ENCODE measurements at regions not wholly inside any gene's neighbourhood (a gene's known extent, or its start where the extent isn't known, plus 50 kb on each side); places are given as distances from the start of the nearest gene placed in this dataset.

DNA sequence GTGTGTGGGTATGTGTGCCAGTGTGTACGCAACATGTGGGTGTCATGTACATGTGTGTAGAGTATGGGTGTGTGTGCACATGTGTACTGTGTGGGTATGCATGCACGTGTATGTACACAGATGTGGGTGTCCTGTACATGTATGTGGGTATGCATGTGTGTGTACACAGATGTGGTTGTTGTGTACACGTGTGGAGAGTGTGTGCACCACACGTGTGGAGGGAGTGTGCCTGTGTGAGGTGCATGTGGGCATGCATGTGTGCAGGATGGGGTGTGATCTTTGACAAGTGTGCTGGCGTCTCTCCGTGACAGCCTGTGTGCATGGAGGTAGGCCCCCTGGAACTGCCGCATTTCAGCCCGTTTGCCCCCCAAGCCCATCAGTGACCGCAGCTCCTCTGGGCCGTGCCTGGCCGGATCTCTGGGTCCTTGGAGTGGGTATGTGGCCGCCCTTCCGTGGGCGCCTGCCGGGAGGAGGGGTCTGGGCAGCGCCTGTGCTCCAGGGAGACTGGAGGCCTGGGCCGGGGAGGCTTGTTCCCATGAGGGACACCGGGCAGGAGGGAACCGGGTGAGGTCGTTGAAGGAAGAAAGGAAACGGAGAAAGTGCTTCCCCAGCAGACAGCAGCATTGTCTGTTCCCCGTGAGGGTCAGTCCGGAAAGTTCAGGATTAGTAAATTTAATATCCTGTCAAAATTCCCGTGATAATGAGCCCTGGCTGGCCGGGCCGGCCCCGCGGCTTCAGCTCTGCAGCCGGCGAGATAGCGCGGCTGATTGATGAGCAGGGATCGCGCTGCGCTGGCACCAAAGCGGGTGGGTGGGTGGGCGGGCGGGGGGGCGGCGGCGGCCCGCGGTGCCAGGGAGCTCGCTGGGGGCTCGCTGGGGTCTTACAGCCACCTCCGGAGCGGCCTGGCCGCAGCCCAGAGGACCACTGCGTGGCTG is 91.1 kb upstream of the SOX1 start:
- Histone ChIP-seq H3K56ac (replicated peaks; ENCODE audit: insufficient read length, low read depth, low read length) (no peak overlapping the region), H3K9me3 (ENCODE audit: insufficient read depth in 2 of 2, low read depth in 1 of 2, low read length in 1 of 2) (peaks cover 0 to 4% of the 10 kb centered on the region in 2 experiments; a peak in 2 of 4 replicates), H2BK15ac (ENCODE audit: low read length) (peak overlapping the region; percentile 34; the same call in 1 of the 2 replicates), H3K4me3 (ENCODE audit: extremely low read depth in 1 of 4, insufficient read depth in 2 of 4, low read depth in 3 of 4, low read length in 4 of 4) (no peak overlapping the region), H4K20me1 (replicated peaks in 1 of 2; ENCODE audit: control insufficient read depth in 1 of 2, insufficient read depth in 2 of 2, low read length in 2 of 2) (peaks cover 0 to 8% of the 10 kb centered on the region in 2 experiments), H3K4ac (replicated peaks; ENCODE audit: insufficient read length, low read depth, low read length) (peak overlapping the region; percentile 39), H2BK20ac (ENCODE audit: low read length) (no peak overlapping the region), H3K9ac (replicated peaks in 1 of 4; ENCODE audit: extremely low read depth in 1 of 4, low read depth in 3 of 4, low read length in 3 of 4) (no peak overlapping the region), H2AFZ (ENCODE audit: low read length) (no peak overlapping the region), H3K27ac (ENCODE audit: low read depth, low read length) (no peak overlapping the region), H4K8ac (ENCODE audit: extremely low read depth, insufficient read depth, low read length) (no peak overlapping the region; the same call in 1 of the 2 replicates), H2AK5ac (ENCODE audit: low read depth, low read length) (peak overlapping the region; percentile 87), H4K5ac (ENCODE audit: insufficient read length, low read depth, low read length) (no peak overlapping the region), H3K14ac (ENCODE audit: insufficient read length) (no peak overlapping the region), H3K23me2 (ENCODE audit: low read depth, low read length) (no peaks in the 10 kb centered on the region), H3K23ac (ENCODE audit: insufficient read length) (no peak overlapping the region), H3K79me1 (ENCODE audit: low read depth, low read length) (peaks cover 4% of the 10 kb centered on the region), H3K4me1 (replicated peaks in 1 of 4; ENCODE audit: control insufficient read depth in 3 of 4, insufficient read depth in 4 of 4, low read length in 3 of 4) (peaks cover 2 to 9% (median 6%) of the 10 kb centered on the region in 4 experiments; a peak in 3 of 7 replicates), H3K36me3 (ENCODE audit: control insufficient read depth in 2 of 4, insufficient read depth in 4 of 4, low read length in 3 of 4) (no peaks in the 10 kb centered on the region), H3K4me2 (ENCODE audit: insufficient read depth in 1 of 2, low read depth in 2 of 2, low read length in 2 of 2) (no peak overlapping the region), H2BK12ac (ENCODE audit: low read depth, low read length) (no peak overlapping the region), H3K27me3 (replicated peaks in 1 of 4; ENCODE audit: control insufficient read depth in 3 of 4, extremely low read depth in 1 of 4, insufficient read depth in 3 of 4, low read length in 3 of 4) (no peaks in the 10 kb centered on the region; a peak in 3 of 7 replicates), H4K91ac (replicated peaks; ENCODE audit: insufficient read length, low read length) (peak overlapping the region; percentile 62), H2BK5ac (ENCODE audit: low read depth, low read length) (no peak overlapping the region), H2BK120ac (replicated peaks; ENCODE audit: low read depth, low read length) (no peak overlapping the region), H3K79me2 (ENCODE audit: control insufficient read depth in 1 of 2, insufficient read depth in 2 of 2, low read length in 2 of 2) (peaks cover 0 to 4% of the 10 kb centered on the region in 2 experiments; a peak in 2 of 4 replicates), H3K18ac (ENCODE audit: extremely low read depth, low read length) (no peak overlapping the region)
- ChIA-PET CTCF (ENCODE audit: partially characterized antibody) (interaction anchor here (1.3 kb wide), 1 partner anchor 29 kb away, joined by 3 read pairs; no protein-coding TSS in a partner anchor), POLR2A (ENCODE audit: partially characterized antibody) (no interaction called here)
- 86% methylated on average over 29 of the region's 49 CpGs; no CpG with 5 or more reads in 1 of the 2 experiments for WGBS, 2 experiments (ENCODE audit: extremely low coverage in 1 of 2, insufficient coverage in 1 of 2, insufficient read length in 1 of 2, insufficient replicate concordance in 2 of 2, low coverage in 1 of 2, low lambda C conversion rate in 2 of 2, missing lambda C conversion rate in 1 of 2)
- no peak for DNase-seq (ENCODE audit: low read depth in 1 of 2, low spot score in 2 of 2)
- no peak for FAIRE-seq
- TF ChIP-seq, protein P1, sequence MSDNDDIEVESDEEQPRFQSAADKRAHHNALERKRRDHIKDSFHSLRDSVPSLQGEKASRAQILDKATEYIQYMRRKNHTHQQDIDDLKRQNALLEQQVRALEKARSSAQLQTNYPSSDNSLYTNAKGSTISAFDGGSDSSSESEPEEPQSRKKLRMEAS (IDR thresholded peaks at IDR 0.05) = no peak
- TF ChIP-seq SUZ12 (IDR thresholded peaks at IDR 0.05; ENCODE audit: low read length) = no peak
- TF ChIP-seq GTF2F1 (IDR thresholded peaks at IDR 0.05; ENCODE audit: borderline replicate concordance, low read depth, low read length) = no peak
- TF ChIP-seq, protein P2, sequence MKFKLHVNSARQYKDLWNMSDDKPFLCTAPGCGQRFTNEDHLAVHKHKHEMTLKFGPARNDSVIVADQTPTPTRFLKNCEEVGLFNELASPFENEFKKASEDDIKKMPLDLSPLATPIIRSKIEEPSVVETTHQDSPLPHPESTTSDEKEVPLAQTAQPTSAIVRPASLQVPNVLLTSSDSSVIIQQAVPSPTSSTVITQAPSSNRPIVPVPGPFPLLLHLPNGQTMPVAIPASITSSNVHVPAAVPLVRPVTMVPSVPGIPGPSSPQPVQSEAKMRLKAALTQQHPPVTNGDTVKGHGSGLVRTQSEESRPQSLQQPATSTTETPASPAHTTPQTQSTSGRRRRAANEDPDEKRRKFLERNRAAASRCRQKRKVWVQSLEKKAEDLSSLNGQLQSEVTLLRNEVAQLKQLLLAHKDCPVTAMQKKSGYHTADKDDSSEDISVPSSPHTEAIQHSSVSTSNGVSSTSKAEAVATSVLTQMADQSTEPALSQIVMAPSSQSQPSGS (IDR thresholded peaks at IDR 0.05; ENCODE audit: low read length) = no peak
- TF ChIP-seq, protein P3, sequence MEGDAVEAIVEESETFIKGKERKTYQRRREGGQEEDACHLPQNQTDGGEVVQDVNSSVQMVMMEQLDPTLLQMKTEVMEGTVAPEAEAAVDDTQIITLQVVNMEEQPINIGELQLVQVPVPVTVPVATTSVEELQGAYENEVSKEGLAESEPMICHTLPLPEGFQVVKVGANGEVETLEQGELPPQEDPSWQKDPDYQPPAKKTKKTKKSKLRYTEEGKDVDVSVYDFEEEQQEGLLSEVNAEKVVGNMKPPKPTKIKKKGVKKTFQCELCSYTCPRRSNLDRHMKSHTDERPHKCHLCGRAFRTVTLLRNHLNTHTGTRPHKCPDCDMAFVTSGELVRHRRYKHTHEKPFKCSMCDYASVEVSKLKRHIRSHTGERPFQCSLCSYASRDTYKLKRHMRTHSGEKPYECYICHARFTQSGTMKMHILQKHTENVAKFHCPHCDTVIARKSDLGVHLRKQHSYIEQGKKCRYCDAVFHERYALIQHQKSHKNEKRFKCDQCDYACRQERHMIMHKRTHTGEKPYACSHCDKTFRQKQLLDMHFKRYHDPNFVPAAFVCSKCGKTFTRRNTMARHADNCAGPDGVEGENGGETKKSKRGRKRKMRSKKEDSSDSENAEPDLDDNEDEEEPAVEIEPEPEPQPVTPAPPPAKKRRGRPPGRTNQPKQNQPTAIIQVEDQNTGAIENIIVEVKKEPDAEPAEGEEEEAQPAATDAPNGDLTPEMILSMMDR (IDR thresholded peaks at IDR 0.05; ENCODE audit: control extremely low read depth in 1 of 3, insufficient read depth in 1 of 3, low read depth in 1 of 3, low read length in 3 of 3) = no peak
- no peak for TF ChIP-seq POLR2AphosphoS5 (IDR thresholded peaks at IDR 0.05; ENCODE audit: low read depth, low read length)
- no peak for TF ChIP-seq BRCA1 (IDR thresholded peaks at IDR 0.05; ENCODE audit: low read depth, low read length)
